Renal cortex interstitium (tissue), 11 donors: ENCODE measurements at regions not wholly inside any gene's neighbourhood (a gene's known extent, or its start where the extent isn't known, plus 50 kb on each side); places are given as distances from the start of the nearest gene placed in this dataset.

Experiments used
- DNase-seq, 11 donors: peaks; one replicate each; pipeline ENCODE4 v3.0.0-alpha.2; 2013; ENCODE audit warnings: low read depth in 9 of 11, low spot score in 4 of 11; ENCODE audit errors: extremely low read depth in 1 of 11

DNA sequence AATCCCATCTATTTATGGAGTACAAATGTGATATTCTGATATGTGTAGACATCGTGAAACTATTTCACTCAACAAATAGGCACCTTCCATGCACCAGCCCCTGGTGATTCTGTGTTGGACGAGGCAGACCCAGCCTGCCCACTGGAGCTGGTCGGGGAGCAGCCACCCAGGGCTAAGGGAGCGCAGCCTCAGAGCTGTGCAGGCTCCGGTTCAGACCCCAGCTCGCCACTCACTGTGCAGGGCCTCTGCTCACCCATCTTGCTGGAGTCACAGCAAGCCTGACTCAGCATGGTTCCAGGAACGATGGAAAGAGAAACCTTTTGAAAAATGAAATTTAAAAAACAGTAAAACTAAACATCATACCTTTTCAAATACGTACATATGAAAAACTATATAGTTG lies 52.3 kb upstream of the BCL11B start:
- no peak for DNase-seq

DNA sequence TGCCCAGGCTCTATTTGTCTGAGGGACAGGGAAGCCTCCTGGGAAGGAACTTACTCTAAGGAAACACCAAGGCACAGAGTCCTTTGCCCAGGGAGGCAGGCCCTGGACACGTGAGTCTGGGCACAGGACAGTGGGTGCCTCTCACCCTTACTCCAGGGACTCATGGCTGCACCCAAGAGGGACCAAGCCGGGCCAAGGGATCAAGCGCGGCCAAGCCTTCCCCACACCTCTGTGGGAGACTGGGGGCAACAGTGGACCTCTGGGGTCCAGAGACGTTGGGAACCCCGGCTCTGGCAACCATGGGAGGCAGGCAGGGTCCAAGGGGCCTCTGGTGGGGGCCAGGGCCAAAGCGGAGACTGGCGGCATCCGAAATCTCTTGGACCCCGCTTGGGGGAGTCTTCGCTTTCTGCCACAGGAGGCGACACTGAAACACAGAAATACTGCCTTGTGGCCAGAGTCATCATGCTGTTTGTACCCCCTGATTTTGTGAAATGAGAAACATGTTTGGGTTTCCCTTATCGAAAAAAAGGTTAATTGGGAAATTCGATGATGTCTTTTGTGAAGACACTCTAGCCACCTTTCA lies 51.7 kb upstream of the BCL11B start:
- DNase-seq = no peak

DNA sequence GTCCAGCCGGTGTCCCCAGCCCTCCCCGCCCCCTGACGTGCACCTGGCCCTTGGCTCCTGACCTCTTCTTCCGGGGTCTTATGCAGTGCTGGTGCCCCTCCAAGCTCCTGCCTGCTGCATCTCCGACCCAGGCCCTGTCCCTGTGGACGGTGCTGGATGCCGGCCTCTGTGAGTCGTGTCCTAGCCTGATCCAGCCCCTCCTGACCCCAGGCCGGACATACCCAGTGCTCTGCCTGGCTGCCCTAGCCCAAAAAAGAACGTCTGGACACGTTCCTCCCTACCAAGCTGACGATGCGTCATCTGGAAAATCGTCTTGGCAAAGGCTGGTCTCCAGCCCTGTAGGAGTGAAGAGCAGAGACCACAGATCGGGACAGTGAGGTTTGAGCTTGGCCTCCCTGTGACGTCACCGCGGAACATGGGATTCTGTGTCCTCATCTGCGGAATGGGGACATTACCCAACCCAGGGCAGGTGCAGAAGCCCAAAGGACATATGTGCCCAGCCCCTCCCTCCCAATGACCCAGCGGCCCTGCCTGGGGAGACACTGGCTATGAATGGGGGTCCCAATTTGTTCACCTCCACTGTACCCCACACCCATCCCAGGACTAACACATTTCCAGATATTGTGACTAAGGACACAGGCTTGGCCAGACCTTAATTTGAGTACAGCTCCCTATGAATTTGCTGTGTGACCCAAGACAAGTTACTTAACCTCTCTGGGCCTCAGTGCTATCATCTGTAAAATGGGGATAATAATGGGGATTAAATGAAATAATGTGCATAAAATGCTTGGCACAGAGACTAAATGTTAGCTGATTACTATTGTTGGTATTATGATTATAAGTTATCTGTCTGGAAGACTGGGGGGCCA lies 51.0 kb upstream of the BCL11B start:
- no peak for DNase-seq

DNA sequence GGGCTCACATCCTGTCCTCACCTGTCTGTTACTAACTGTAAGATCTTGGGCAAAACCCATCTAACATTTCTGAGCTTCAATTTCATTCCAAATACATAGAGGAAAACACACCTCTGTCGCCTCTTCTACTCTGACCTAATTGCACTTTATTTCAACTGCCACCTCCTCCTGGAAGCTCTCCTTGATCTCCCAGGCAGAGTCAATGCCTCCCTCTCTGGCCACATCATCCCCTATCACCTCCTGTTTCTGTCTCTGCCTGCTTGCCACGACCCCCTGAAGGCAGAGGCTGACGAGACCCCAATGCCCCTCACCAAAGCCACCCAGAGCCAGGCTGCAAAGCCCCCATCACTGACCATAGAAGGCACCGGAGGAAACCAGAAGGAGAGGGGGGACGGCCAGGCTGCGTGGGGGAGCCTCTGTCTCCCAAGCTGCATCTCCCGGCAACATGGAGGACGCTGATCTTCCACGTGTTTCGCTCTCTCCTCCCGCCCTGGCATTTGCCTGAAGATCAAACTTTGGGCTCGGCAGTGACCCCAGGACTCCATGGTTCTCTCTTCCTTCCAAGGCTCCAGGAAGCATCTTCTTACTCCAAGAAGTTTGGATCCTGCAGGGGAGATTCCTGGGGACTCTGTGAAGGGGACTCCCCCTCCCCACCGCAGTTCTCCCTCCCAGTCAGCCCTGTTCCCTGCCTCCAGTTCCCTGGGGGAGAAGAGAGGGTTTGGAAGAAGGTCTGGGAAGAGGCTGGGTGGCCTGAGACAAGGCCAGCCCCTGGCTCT lies 50.1 kb upstream of the BCL11B start:
- DNase-seq = no peak
